ENCODE measurements at regions not wholly inside any gene's neighbourhood (a gene's known extent, or its start where the extent isn't known, plus 50 kb on each side); places are given as distances from the start of the nearest gene placed in this dataset.

DNA sequence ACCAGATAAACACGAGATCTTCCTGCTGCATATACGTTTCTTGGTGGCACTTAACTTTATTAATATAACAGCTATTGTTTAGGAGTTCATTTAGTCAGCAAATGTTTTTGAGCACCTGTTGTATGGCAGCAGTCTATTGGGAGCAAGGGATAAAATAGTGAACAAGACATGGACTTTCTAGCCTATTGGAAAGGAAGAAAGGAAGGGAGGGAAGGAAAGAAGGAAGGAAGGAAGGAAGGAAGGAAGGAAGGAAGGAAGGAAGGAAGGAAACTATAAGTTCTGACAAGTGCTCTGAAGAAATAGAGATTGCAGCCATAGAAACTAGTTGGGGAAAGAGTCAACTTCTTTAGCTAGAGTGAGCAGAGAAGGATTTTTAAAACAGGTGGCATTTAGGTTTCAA, 149.1 kb upstream of the STARD13 start:
- TF ChIP-seq, protein P1, sequence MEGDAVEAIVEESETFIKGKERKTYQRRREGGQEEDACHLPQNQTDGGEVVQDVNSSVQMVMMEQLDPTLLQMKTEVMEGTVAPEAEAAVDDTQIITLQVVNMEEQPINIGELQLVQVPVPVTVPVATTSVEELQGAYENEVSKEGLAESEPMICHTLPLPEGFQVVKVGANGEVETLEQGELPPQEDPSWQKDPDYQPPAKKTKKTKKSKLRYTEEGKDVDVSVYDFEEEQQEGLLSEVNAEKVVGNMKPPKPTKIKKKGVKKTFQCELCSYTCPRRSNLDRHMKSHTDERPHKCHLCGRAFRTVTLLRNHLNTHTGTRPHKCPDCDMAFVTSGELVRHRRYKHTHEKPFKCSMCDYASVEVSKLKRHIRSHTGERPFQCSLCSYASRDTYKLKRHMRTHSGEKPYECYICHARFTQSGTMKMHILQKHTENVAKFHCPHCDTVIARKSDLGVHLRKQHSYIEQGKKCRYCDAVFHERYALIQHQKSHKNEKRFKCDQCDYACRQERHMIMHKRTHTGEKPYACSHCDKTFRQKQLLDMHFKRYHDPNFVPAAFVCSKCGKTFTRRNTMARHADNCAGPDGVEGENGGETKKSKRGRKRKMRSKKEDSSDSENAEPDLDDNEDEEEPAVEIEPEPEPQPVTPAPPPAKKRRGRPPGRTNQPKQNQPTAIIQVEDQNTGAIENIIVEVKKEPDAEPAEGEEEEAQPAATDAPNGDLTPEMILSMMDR (IDR thresholded peaks at IDR 0.05), result no peak
- TF ChIP-seq, protein P2, sequence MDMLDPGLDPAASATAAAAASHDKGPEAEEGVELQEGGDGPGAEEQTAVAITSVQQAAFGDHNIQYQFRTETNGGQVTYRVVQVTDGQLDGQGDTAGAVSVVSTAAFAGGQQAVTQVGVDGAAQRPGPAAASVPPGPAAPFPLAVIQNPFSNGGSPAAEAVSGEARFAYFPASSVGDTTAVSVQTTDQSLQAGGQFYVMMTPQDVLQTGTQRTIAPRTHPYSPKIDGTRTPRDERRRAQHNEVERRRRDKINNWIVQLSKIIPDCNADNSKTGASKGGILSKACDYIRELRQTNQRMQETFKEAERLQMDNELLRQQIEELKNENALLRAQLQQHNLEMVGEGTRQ (IDR thresholded peaks at IDR 0.05), result no peak
- TF ChIP-seq KDM1A (IDR thresholded peaks at IDR 0.05; ENCODE audit: low read depth), result no peak
- TF ChIP-seq ZNF302 (CRISPR knock-in tag; IDR thresholded peaks at IDR 0.05), result no peak
- no peak for TF ChIP-seq EHMT2 (IDR thresholded peaks at IDR 0.05; ENCODE audit: low read depth)
- TF ChIP-seq FOSL2 (IDR thresholded peaks at IDR 0.05), result no peak
- no peak for TF ChIP-seq FOSL2 (CRISPR knock-in tag; IDR thresholded peaks at IDR 0.05)
- TF ChIP-seq POLR2A (IDR thresholded peaks at IDR 0.05; ENCODE audit: low read length), result no peak
